Fibroblast of pulmonary artery (primary cell): ENCODE measurements at regions not wholly inside any gene's neighbourhood (a gene's known extent, or its start where the extent isn't known, plus 50 kb on each side); places are given as distances from the start of the nearest gene placed in this dataset.

Experiments used
- DNase-seq: peaks from one replicate; pipeline ENCODE4 v3.0.0-alpha.2; 2010; ENCODE audit warnings: low read depth
- H3K4me3 ChIP-seq: replicated peaks from 2 replicates; pipeline ENCODE4 v1.5.1; 2011; ENCODE audit warnings: low read depth, mild to moderate bottlenecking, control low read depth, low read length, moderate library complexity
- CTCF ChIP-seq: IDR thresholded peaks from 2 replicates; pipeline ENCODE4 v1.5.1; 2011; ENCODE audit warnings: mild to moderate bottlenecking, control low read depth, low read length, inconsistent platforms; ENCODE audit errors: missing control alignments

GRCh38 chr13:63050287-63050686 lies 1634.6 kb upstream of the PCDH20 start:
- DNase-seq: no peak

GRCh38 chr13:63048653-63049052 lies 1633.0 kb upstream of the PCDH20 start:
- DNase-seq: no peak
- H3K4me3 ChIP-seq: no peak overlapping the region
- TF ChIP-seq CTCF: peak; percentile 4

More at GRCh38 chr13:63050287-63050686, 1634.6 kb upstream of the PCDH20 start:
- H3K4me3 ChIP-seq: no peak overlapping the region
- TF ChIP-seq CTCF: no peak

DNA sequence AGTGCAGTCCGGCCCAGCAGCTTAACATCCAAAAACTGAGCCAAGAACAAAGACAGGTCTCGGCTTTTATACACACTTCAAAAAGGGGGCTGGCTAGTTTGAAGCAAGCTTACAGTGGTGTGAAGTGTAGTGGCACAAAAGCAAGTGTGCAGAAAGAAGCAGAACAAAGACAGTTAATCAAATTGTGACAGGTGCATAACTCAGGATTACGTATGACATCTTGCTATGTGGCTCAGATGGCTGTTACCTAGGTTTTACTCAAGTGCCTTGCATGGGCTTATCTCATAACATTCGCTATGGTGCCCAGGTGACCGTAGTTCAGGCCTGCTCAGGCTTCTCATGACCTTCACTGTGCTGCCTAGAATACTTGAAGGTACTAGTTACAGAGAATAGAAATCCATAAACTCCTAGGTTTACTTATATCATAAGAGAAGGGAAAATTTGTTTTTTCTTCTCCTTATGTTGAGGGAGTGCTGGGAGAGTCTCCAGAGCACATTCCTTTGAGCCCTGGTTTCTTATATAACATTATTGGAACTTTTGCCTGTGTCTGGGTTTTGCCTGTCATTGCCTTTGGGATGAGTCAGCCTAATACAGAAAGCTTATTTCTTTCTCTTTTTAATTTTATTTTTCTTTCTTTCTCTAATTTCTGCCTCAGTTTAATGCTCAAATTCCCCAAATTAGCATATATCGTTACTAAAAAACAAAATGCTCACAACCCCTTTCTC lies 1629.1 kb upstream of the PCDH20 start:
- no peak for DNase-seq
- H3K4me3 ChIP-seq: no peak overlapping the region
- no peak for TF ChIP-seq CTCF

DNA sequence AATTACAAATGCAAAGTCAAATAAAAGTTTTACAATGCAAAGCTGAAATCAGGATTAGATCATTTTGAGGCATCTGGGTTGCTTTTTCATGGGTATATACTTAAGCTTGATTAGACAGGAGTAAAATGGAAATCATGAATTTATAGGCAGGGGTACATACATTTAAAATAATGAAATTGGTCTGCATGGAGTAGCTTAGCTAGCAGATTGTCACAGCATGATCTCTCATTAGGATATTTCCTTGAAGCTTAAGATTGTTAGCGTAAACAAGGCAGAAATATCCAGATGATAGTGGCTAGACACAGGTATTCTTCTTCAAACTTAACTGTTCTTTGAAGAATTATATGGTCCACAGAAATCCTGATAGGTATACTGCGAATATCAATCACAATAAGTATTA lies 1627.0 kb upstream of the PCDH20 start:
- TF ChIP-seq CTCF: no peak
- no peak for DNase-seq
- no peak overlapping the region for H3K4me3 ChIP-seq

- no peak overlapping the region for H3K4me3 ChIP-seq
- peak; percentile 53 for DNase-seq
- TF ChIP-seq CTCF: no peak
These were observed 1626.2 kb upstream of the PCDH20 start for GRCh38 chr13:63041640-63042414.

- no peak for DNase-seq
- H3K4me3 ChIP-seq: no peak overlapping the region
- no peak for TF ChIP-seq CTCF
These were observed 1610.7 kb upstream of the PCDH20 start for GRCh38 chr13:63026285-63026797.
